GM10248 (cell line): ENCODE measurements at regions not wholly inside any gene's neighbourhood (a gene's known extent, or its start where the extent isn't known, plus 50 kb on each side); places are given as distances from the start of the nearest gene placed in this dataset.
A peak's percentile ranks its signal among the peaks of the same experiment; 100 is the strongest.

Experiments used
- CTCF ChIA-PET: fragments of 300-600 bp; sonication (Branson Sonifier 250); formaldehyde crosslinking; extraction: SDS; loops from one replicate; lab custom pipeline; 2021; ENCODE audit warnings: antibody characterized with exemption; lab: Yijun Ruan, JAX
- POLR2A ChIA-PET: fragments of 350-650 bp; sonication (Branson Sonifier 250); formaldehyde crosslinking; extraction: SDS; loops from one replicate; lab custom pipeline; 2020; ENCODE audit warnings: antibody characterized with exemption; lab: Yijun Ruan, JAX
- DNase-seq: peaks from one replicate; pipeline ENCODE4 v3.0.0; 2012; ENCODE audit errors: extremely low spot score
- CTCF ChIP-seq: IDR thresholded peaks from 2 replicates; pipeline ENCODE4 v1.5.1; 2012; ENCODE audit warnings: mild to moderate bottlenecking, low read depth; ENCODE audit errors: extremely low read depth, missing control alignments, control extremely low read depth

- ChIA-PET CTCF (no interaction called here), POLR2A (no interaction called here)
- no peak for DNase-seq
- TF ChIP-seq CTCF, result no peak
Measured at GRCh38 chr7:118078015-118078414, 105.9 kb upstream of the LSM8 start.

DNA sequence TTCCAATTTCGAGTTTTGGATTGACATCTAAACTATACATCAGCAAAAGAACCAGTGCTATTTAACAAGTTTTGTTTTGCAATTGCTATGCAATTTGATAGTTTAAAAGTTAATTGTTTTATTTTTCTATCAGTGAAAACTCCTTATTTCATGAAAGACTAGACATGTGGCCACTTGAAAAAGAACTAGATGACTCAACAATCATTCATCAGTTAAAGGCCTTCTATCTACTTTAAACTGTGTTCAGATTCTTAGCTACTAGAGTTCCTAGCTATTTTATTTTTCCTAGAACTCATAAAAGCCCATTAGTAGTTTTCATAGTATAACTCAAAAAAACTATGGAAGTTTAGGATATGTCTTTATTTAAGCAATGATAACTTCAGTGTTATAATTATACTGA is 104.6 kb upstream of the LSM8 start:
- CTCF ChIA-PET, result interaction anchor here (1.0 kb wide), 1 partner anchor 16 kb away, joined by 3 read pairs; no protein-coding TSS in a partner anchor
- no peak for TF ChIP-seq CTCF
- POLR2A ChIA-PET, result no interaction called here
- no peak for DNase-seq

GRCh38 chr7:118080947-118081346 is 103.0 kb upstream of the LSM8 start:
- TF ChIP-seq CTCF, result no peak
- peak; percentile 24 for DNase-seq
- CTCF ChIA-PET, result interaction anchor here (0.7 kb wide), 1 partner anchor 12 kb away, joined by 4 read pairs; no protein-coding TSS in a partner anchor
- POLR2A ChIA-PET, result no interaction called here

GRCh38 chr7:118082506-118082905 is 101.5 kb upstream of the LSM8 start:
- ChIA-PET POLR2A (no interaction called here), CTCF (no interaction called here)
- DNase-seq, result no peak
- TF ChIP-seq CTCF, result no peak

DNA sequence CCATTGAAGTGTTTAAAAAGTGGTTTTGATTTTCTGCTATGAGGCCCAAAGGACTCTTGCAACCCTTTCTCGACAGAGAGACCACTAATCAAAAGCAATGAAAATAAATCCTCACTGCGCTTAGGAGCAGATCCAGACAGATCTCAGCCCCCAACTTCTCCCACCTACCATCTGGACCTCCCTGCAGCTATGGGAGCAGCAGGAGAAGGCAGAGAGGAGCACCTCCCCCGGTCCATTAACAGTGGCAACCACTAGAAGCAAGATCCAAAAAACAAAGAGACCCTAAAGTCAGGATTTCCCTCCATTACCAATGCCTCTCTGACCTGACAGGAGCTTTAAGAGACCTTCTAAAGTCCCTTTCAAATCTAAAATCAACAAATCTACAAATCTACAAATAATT is 99.0 kb upstream of the LSM8 start:
- ChIA-PET CTCF (interaction anchor here (1.1 to 2.3 kb wide), 3 partner anchors 10 to 13 kb away, joined by 3 to 6 read pairs (median 4); no protein-coding TSS in a partner anchor), POLR2A (no interaction called here)
- TF ChIP-seq CTCF, result no peak
- DNase-seq, result no peak

- DNase-seq, result no peak
- CTCF ChIA-PET, result interaction anchor here (1.3 to 1.4 kb wide), 2 partner anchors 12 to 15 kb away, joined by 3 to 4 read pairs; no protein-coding TSS in a partner anchor
Measured at GRCh38 chr7:118087126-118087525, 96.8 kb upstream of the LSM8 start.

More at GRCh38 chr7:118087126-118087525, 96.8 kb upstream of the LSM8 start:
- POLR2A ChIA-PET, result no interaction called here
- no peak for TF ChIP-seq CTCF
